ENCODE measurements at regions not wholly inside any gene's neighbourhood (a gene's known extent, or its start where the extent isn't known, plus 50 kb on each side); places are given as distances from the start of the nearest gene placed in this dataset.

DNA sequence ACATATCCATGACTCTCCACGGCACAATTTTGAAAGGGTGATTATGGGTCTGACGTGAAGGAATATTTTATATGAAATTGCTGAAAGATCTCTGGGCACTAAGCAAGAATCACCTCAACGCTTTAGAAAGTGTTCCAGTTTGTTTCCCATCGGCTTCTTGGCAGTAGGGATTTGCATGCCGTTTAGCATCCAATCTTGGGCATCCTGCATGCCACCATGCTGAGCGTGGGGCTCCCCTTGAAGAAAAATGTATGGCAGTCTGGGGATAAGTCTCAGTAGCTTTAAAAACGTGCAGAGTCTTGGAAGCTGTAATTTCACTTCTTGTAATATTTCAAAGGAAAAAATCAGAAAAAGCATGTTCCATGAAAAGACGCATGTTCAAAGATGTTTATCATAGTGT is 151.7 kb downstream of the DMRT2 start:
- TF ChIP-seq RAD21 (IDR thresholded peaks at IDR 0.05; ENCODE audit: low read depth) (no peak), YY1 (IDR thresholded peaks at IDR 0.05; ENCODE audit: low read depth) (no peak), EGR1 (IDR thresholded peaks at IDR 0.05) (no peak), TEAD4 (IDR thresholded peaks at IDR 0.05) (no peak), ZBTB7A (IDR thresholded peaks at IDR 0.05; ENCODE audit: low read depth) (no peak), TCF12 (IDR thresholded peaks at IDR 0.05; ENCODE audit: low read depth) (no peak), EP300 (IDR thresholded peaks at IDR 0.05; ENCODE audit: borderline replicate concordance) (no peak)
- TF ChIP-seq, protein P1, sequence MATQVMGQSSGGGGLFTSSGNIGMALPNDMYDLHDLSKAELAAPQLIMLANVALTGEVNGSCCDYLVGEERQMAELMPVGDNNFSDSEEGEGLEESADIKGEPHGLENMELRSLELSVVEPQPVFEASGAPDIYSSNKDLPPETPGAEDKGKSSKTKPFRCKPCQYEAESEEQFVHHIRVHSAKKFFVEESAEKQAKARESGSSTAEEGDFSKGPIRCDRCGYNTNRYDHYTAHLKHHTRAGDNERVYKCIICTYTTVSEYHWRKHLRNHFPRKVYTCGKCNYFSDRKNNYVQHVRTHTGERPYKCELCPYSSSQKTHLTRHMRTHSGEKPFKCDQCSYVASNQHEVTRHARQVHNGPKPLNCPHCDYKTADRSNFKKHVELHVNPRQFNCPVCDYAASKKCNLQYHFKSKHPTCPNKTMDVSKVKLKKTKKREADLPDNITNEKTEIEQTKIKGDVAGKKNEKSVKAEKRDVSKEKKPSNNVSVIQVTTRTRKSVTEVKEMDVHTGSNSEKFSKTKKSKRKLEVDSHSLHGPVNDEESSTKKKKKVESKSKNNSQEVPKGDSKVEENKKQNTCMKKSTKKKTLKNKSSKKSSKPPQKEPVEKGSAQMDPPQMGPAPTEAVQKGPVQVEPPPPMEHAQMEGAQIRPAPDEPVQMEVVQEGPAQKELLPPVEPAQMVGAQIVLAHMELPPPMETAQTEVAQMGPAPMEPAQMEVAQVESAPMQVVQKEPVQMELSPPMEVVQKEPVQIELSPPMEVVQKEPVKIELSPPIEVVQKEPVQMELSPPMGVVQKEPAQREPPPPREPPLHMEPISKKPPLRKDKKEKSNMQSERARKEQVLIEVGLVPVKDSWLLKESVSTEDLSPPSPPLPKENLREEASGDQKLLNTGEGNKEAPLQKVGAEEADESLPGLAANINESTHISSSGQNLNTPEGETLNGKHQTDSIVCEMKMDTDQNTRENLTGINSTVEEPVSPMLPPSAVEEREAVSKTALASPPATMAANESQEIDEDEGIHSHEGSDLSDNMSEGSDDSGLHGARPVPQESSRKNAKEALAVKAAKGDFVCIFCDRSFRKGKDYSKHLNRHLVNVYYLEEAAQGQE (IDR thresholded peaks at IDR 0.05; ENCODE audit: low read depth) = no peak
- TF ChIP-seq, protein P2, sequence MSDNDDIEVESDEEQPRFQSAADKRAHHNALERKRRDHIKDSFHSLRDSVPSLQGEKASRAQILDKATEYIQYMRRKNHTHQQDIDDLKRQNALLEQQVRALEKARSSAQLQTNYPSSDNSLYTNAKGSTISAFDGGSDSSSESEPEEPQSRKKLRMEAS (IDR thresholded peaks at IDR 0.05) = no peak
